Neural crest cell (in vitro differentiated cells): ENCODE measurements at regions not wholly inside any gene's neighbourhood (a gene's known extent, or its start where the extent isn't known, plus 50 kb on each side); places are given as distances from the start of the nearest gene placed in this dataset.

ENCODE experiments used
- DNase-seq: peaks from one replicate; pipeline ENCODE4 v3.0.0; 2021; ENCODE audit warnings: low read depth, mixed read lengths, low spot score
- H3K27ac Mint-ChIP-seq: one replicate; pipeline ENCODE4 v1.8.0; 2021; ENCODE audit warnings: mild to moderate bottlenecking, mixed read lengths; ENCODE audit not compliant: unreplicated experiment
- H3K27me3 Mint-ChIP-seq: 2 replicates; pipeline ENCODE4 v1.8.0; 2021; ENCODE audit warnings: low read depth, mild to moderate bottlenecking, mixed read lengths
- H3K36me3 Mint-ChIP-seq: 2 replicates; pipeline ENCODE4 v1.8.0; 2021; ENCODE audit warnings: low read depth, mild to moderate bottlenecking, mixed read lengths
- H3K4me1 Mint-ChIP-seq: 2 replicates; pipeline ENCODE4 v1.8.0; 2021; ENCODE audit warnings: mixed read lengths
- H3K4me3 Mint-ChIP-seq: one replicate; pipeline ENCODE4 v1.8.0; 2021; ENCODE audit warnings: mild to moderate bottlenecking, mixed read lengths
- H3K9me3 Mint-ChIP-seq: 2 replicates; pipeline ENCODE4 v1.8.0; 2021; ENCODE audit warnings: mixed read lengths
- TF ChIP-seq, protein P1 (sequence below): fragments of 200-600 bp; sonication (generic); conservative IDR thresholded peaks from 2 replicates; pipeline ENCODE4 v1.5.0; 2021; ENCODE audit warnings: antibody characterized with exemption, mild to moderate bottlenecking

DNA sequence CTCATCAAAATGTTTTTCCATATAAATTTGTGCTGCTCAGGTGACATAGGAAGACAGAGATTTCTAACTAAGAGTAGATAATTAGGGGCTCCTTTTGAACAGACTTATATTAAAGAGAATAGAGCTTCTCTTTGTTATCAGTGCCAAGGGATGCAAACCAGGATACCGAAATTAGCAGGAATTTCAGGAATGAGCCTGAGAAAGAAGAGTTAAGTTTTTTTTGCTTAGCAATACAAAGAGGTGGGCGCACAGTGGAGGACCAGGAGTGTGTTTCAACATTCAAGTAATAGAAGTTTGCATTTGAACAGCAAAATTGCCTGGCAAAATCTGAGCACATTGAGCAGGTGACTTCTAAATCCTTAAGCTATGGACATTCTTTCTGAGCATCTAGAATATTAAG lies 541.3 kb downstream of the GBA3 start:
- DNase-seq, result no peak
- no peaks in the 10 kb centered on the region for H3K36me3 Mint-ChIP-seq
- TF ChIP-seq, protein P1, sequence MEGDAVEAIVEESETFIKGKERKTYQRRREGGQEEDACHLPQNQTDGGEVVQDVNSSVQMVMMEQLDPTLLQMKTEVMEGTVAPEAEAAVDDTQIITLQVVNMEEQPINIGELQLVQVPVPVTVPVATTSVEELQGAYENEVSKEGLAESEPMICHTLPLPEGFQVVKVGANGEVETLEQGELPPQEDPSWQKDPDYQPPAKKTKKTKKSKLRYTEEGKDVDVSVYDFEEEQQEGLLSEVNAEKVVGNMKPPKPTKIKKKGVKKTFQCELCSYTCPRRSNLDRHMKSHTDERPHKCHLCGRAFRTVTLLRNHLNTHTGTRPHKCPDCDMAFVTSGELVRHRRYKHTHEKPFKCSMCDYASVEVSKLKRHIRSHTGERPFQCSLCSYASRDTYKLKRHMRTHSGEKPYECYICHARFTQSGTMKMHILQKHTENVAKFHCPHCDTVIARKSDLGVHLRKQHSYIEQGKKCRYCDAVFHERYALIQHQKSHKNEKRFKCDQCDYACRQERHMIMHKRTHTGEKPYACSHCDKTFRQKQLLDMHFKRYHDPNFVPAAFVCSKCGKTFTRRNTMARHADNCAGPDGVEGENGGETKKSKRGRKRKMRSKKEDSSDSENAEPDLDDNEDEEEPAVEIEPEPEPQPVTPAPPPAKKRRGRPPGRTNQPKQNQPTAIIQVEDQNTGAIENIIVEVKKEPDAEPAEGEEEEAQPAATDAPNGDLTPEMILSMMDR, result no peak
- H3K27ac Mint-ChIP-seq, result no peak overlapping the region
- peaks cover 2% of the 10 kb centered on the region for H3K9me3 Mint-ChIP-seq
- H3K4me1 Mint-ChIP-seq, result peaks cover 16% of the 10 kb centered on the region
- H3K27me3 Mint-ChIP-seq, result no peaks in the 10 kb centered on the region
- H3K4me3 Mint-ChIP-seq, result no peak overlapping the region

DNA sequence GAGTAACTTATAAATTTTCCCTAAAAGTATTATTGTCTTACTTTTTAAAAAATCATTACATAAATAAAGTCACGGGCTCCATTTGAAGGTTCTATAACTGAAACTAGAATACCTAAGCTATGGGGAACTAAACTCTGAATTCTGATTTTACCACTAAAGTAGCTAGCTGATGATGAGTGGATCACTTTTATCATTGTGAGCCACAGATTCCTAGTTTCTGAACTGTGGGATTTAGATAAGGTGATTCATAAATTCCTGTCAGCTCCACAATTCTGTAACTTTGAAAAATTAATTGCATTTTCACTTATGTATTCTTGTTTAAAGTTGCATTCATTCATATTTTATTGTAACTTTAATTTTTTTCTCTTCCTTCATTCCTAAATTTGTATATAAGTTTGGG lies 540.9 kb downstream of the GBA3 start:
- H3K9me3 Mint-ChIP-seq, result no peaks in the 10 kb centered on the region
- no peak overlapping the region for H3K4me3 Mint-ChIP-seq
- no peaks in the 10 kb centered on the region for H3K36me3 Mint-ChIP-seq
- no peak overlapping the region for H3K27ac Mint-ChIP-seq
- TF ChIP-seq, protein P1, result no peak
- no peak for DNase-seq
- H3K27me3 Mint-ChIP-seq, result no peaks in the 10 kb centered on the region
- H3K4me1 Mint-ChIP-seq, result peaks cover 16% of the 10 kb centered on the region

DNA sequence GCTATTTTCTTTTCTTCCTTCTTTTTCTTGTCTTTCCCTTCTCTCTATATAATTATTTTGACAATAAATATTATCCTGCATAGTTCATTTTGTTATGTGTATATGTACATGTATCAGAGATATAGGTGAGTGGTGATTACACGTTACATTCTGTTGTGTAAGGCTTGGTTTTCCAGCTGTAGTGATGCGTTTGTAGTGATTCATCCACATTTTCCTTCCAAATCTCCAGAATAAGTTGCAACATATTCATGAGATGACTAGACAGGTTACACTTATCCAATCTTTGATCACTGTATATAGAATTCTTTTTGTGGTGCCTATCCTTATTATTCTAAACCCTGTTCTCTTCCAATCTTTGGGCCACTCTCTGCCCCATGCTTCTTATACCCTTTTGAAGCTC lies 540.2 kb downstream of the GBA3 start:
- H3K4me1 Mint-ChIP-seq, result peaks cover 16% of the 10 kb centered on the region

GRCh38 chr4:23225564-23225963 lies 532.8 kb downstream of the GBA3 start:
- Mint-ChIP-seq H3K27me3 (no peaks in the 10 kb centered on the region), H3K27ac (no peak overlapping the region), H3K4me1 (no peaks in the 10 kb centered on the region), H3K4me3 (no peak overlapping the region), H3K36me3 (peaks cover 4% of the 10 kb centered on the region), H3K9me3 (peaks cover 7% of the 10 kb centered on the region)
- no peak for DNase-seq
- TF ChIP-seq, protein P1, result no peak

More for the DNA sequence above, 540.2 kb downstream of the GBA3 start:
- no peak overlapping the region for H3K4me3 Mint-ChIP-seq
- TF ChIP-seq, protein P1, result no peak
- H3K27ac Mint-ChIP-seq, result no peak overlapping the region
- no peak for DNase-seq
- H3K27me3 Mint-ChIP-seq, result no peaks in the 10 kb centered on the region
- no peaks in the 10 kb centered on the region for H3K36me3 Mint-ChIP-seq
- H3K9me3 Mint-ChIP-seq, result no peaks in the 10 kb centered on the region

GRCh38 chr4:23224684-23225420 lies 532.1 kb downstream of the GBA3 start:
- no peaks in the 10 kb centered on the region for H3K27me3 Mint-ChIP-seq
- H3K4me1 Mint-ChIP-seq, result no peaks in the 10 kb centered on the region
- TF ChIP-seq, protein P1, result no peak
- no peak overlapping the region for H3K4me3 Mint-ChIP-seq
- peaks cover 7% of the 10 kb centered on the region for H3K9me3 Mint-ChIP-seq
- no peak for DNase-seq
- peaks cover 4% of the 10 kb centered on the region for H3K36me3 Mint-ChIP-seq
- no peak overlapping the region for H3K27ac Mint-ChIP-seq
